Prostate gland (tissue), 2 donors: ENCODE measurements at regions not wholly inside any gene's neighbourhood (a gene's known extent, or its start where the extent isn't known, plus 50 kb on each side); places are given as distances from the start of the nearest gene placed in this dataset.

ENCODE experiments used
- DNase-seq: peaks from one replicate; pipeline ENCODE4 v3.0.0-alpha.2; 2019; ENCODE audit warnings: low spot score
- H3K27ac ChIP-seq, 2 donors: fragments of 200-600 bp; sonication (generic); 2 replicates each; pipeline ENCODE4 v1.5.1; 2017 to 2019
- H3K27me3 ChIP-seq: fragments of 200-600 bp; sonication (generic); replicated peaks from 2 replicates; pipeline ENCODE4 v1.5.1; 2019; ENCODE audit not compliant: insufficient read depth
- H3K36me3 ChIP-seq, 2 donors: fragments of 200-600 bp; sonication (generic); 1 replicate in 1 of 2; 2 replicates in 1 of 2; pipeline versions ENCODE4 v1.5.1 to v1.8.1; 2017 to 2019
- H3K4me1 ChIP-seq: fragments of 200-600 bp; sonication (generic); replicated peaks from 2 replicates; pipeline ENCODE4 v1.5.1; 2019
- H3K4me3 ChIP-seq, 2 donors: fragments of 200-600 bp; sonication (generic); 2 replicates each; pipeline ENCODE4 v1.5.1; 2017 to 2019
- H3K9me3 ChIP-seq: fragments of 200-600 bp; sonication (generic); 2 replicates; pipeline ENCODE4 v1.5.1; 2017
- CTCF ChIP-seq, 4 experiments: fragments of 200-600 bp in 2 of 4; fragments of 450-650 bp in 2 of 4; sonication (generic) in 2 of 4; IDR thresholded peaks; 1 replicate in 3 of 4; 2 replicates in 1 of 4; pipeline ENCODE4 v1.5.1; 2016 to 2019; ENCODE audit warnings: antibody characterized with exemption in 4 of 4, mild to moderate bottlenecking in 2 of 4, moderate library complexity in 2 of 4
- POLR2A ChIP-seq: fragments of 450-650 bp; IDR thresholded peaks from one replicate; pipeline ENCODE4 v1.6.1; 2016; ENCODE audit warnings: antibody characterized with exemption, mild to moderate bottlenecking
- POLR2AphosphoS5 ChIP-seq: sonication (generic); formaldehyde crosslinking; IDR thresholded peaks from one replicate; pipeline ENCODE4 v1.6.1; 2017; ENCODE audit warnings: antibody characterized with exemption
- WGBS: methylation state at CpG from one replicate; pipeline ENCODE4 v1.1.5; 2018; 5-methylcytosine and 5-hydroxymethylcytosine counted together
- intact Hi-C: fragments of 100-400 bp; cut with DNase I; formaldehyde crosslinking; loops from one replicate; pipeline ENCODE4 v1.14.2; 2022

- Histone ChIP-seq H3K9me3 (no peaks in the 10 kb centered on the region), H3K27ac (no peak overlapping the region), H3K27me3 (no peaks in the 10 kb centered on the region), H3K4me1 (no peaks in the 10 kb centered on the region), H3K36me3 (no peaks in the 10 kb centered on the region), H3K4me3 (no peak overlapping the region)
- intact Hi-C loops, result no loop called here
- TF ChIP-seq CTCF (IDR thresholded peaks at IDR 0.05) (no peak), POLR2AphosphoS5 (no peak), POLR2A (no peak)
- 82% methylated on average over 5 of the region's 5 CpGs for WGBS
- DNase-seq, result no peak
Measured at GRCh38 chr1:108048301-108049177, 83.6 kb upstream of the VAV3 start.

- DNase-seq, result no peak
- no peaks in the 10 kb centered on the region for H3K9me3 ChIP-seq
- intact Hi-C loops, result no loop called here
- H3K4me1 ChIP-seq, result no peaks in the 10 kb centered on the region
- H3K36me3 ChIP-seq, result no peaks in the 10 kb centered on the region
- no peak overlapping the region for H3K27ac ChIP-seq
- TF ChIP-seq POLR2AphosphoS5 (no peak), POLR2A (no peak), CTCF (IDR thresholded peaks at IDR 0.05) (no peak)
- no peaks in the 10 kb centered on the region for H3K27me3 ChIP-seq
- 87% methylated on average over 5 of the region's 5 CpGs for WGBS
- H3K4me3 ChIP-seq, result no peak overlapping the region
Measured at GRCh38 chr1:108047085-108047484, 82.1 kb upstream of the VAV3 start.

- intact Hi-C loops, result no loop called here
- no peaks in the 10 kb centered on the region for H3K36me3 ChIP-seq
- TF ChIP-seq POLR2A, result no peak
- TF ChIP-seq CTCF (IDR thresholded peaks at IDR 0.05), result no peak
- peak; percentile 58 for TF ChIP-seq POLR2AphosphoS5
- no peaks in the 10 kb centered on the region for H3K4me1 ChIP-seq
- H3K9me3 ChIP-seq, result no peaks in the 10 kb centered on the region
- H3K27me3 ChIP-seq, result no peaks in the 10 kb centered on the region
- peak; percentile 52 for DNase-seq
- H3K27ac ChIP-seq, result no peak overlapping the region
- no peak overlapping the region for H3K4me3 ChIP-seq
- WGBS, result 50% methylated on average over 2 of the region's 2 CpGs
Measured at GRCh38 chr1:108046026-108046425, 81.0 kb upstream of the VAV3 start.

- Histone ChIP-seq H3K4me1 (no peaks in the 10 kb centered on the region), H3K36me3 (no peaks in the 10 kb centered on the region), H3K27me3 (no peaks in the 10 kb centered on the region), H3K4me3 (no peak overlapping the region), H3K9me3 (no peaks in the 10 kb centered on the region), H3K27ac (no peak overlapping the region)
- TF ChIP-seq POLR2AphosphoS5 (peak; percentile 42), POLR2A (no peak)
- WGBS, result 23% methylated on average over 7 of the region's 7 CpGs
- intact Hi-C loops, result no loop called here
- DNase-seq, result peak; percentile 31
Measured at GRCh38 chr1:108045460-108045859, 80.5 kb upstream of the VAV3 start.

GRCh38 chr1:108044318-108044717 is 79.3 kb upstream of the VAV3 start:
- Histone ChIP-seq H3K36me3 (no peaks in the 10 kb centered on the region), H3K27me3 (no peaks in the 10 kb centered on the region), H3K4me1 (no peaks in the 10 kb centered on the region), H3K27ac (no peak overlapping the region), H3K4me3 (no peak overlapping the region), H3K9me3 (no peaks in the 10 kb centered on the region)
- WGBS, result 63% methylated on average over 2 of the region's 2 CpGs
- TF ChIP-seq POLR2A, result no peak
- no peak for TF ChIP-seq POLR2AphosphoS5
- TF ChIP-seq CTCF (IDR thresholded peaks at IDR 0.05), result no peak
- no peak for DNase-seq
- intact Hi-C loops, result no loop called here
